ENCODE measurements at regions not wholly inside any gene's neighbourhood (a gene's known extent, or its start where the extent isn't known, plus 50 kb on each side); places are given as distances from the start of the nearest gene placed in this dataset.

DNA sequence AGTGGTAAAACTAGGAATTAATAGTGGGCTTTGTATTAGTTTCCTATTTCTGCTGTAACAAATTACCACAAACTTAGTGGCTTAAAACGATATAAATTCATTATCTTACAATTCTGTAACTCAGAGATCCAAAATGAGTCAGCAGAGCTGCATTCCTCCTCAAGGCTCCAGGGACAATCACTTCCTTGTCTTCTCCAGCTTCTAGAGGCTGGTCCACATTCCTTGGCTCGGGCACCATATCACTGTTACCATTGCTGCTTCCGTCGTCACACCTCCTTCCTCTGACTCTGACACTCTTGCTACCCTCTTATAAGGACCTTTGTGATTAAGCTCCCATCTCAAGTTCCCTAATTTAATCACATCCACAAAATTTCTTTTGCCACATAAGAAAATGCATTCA, 567.8 kb upstream of the KLHL29 start:
- DNase-seq = no peak

DNA sequence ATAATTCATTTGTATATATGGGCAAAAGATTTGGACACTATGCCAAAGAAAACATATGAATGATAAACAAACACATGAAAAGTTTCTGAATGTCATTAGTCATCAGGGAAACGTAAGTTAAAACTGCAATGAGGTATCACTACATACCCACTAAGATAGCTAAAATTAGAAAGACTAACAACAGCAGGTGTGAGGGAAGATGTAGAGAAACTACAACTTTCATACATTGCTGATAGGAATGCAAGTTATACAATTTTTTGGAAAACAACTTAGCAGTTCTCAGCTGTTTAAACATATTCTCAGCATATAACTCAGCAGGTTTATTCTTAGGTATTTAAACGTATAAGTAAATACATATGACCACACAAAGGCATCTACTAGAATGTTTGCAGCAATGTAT, 563.5 kb upstream of the KLHL29 start:
- no peak for DNase-seq

DNA sequence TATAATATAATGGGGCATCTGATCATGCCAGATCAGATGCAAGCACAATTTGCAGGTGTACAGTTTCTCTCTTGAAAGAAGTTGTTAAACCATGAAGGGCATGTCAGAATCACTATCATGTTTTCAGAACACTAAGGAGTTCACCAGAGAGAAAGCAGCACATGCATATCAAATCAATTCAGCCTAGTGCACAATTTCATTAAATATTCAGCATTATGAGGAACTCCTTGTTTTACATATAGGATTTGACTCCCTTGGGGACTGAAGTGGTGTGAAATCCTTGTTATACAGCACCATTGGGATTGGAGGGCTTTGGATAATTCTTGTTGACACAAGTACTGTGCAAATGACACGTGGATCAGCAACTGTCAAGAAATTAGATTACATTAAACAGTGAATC, 562.1 kb upstream of the KLHL29 start:
- no peak for DNase-seq

DNA sequence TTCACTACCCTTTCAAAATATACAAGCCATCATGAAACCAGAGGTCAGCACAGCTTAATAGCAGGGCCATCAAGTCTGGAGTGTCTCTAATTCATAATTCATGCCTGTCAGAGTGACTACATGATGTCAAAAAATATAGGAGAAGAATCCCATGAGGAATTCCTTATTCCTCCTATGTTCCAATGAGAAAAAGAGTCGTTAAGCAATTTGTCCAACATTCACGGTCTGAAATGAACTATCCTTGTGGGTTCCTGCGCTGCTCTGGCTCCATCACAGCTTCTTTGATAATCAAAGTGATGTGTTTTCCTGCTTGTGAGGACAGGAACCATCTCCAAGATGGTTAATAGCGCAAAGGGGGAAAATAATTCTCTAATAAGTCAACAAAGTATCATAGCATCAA, 560.4 kb upstream of the KLHL29 start:
- DNase-seq = no peak

DNA sequence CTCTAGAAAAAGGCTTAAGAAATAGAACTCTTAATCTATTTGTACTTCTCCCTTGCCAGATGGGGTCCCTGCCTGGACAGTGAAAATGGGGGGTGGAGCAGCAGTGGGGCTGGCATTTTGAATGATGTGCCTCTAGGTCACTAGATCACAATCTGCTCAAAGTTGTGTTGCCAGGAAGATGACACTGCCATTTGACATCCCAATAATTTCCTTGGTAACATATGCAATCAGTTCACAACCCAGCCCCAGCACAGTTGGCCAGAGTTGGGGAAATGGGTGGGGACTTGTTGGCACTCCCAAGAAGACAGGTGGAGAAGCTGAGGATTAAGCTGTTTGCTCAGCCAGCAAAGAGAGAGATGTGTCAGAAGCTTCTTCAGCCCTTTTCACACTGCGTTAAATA, 558.3 kb upstream of the KLHL29 start:
- no peak for DNase-seq

DNA sequence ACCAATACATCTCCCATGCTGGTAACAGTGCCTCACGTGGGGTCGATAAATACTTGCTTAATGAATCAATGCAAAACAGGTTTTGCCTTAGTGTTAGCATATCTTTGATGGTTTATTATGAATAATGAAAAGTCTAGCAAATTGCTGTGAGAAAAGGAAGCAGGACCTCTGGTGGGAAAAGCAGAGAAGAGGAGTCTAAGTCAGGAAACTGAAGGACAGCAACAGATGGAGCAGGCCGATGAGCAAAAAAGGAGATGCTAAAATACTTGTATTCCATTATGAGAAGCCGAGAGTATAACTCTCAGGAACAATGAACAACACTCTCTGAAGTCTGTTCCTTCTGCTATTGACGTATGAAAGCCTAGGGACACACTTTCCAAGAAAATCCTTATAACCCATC, 555.2 kb upstream of the KLHL29 start:
- DNase-seq = no peak

DNA sequence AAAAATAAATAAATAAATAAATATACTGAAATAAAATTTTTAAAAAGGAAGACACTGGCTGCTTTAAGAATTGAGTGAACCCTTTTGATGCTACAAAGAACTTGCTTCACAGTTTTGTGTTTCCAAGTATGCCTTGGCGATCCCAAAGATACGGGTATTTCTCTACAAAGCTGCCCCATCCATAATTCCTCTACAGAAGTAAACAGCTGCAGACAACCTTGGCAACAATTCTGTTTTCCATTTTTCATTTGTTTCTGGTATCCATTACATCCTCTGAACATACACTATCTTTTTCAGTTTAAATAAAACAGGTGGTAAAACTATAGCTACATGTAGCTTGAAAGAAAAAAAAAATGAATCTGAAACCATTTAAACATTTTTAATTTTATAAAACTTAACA, 552.8 kb upstream of the KLHL29 start:
- DNase-seq = no peak

DNA sequence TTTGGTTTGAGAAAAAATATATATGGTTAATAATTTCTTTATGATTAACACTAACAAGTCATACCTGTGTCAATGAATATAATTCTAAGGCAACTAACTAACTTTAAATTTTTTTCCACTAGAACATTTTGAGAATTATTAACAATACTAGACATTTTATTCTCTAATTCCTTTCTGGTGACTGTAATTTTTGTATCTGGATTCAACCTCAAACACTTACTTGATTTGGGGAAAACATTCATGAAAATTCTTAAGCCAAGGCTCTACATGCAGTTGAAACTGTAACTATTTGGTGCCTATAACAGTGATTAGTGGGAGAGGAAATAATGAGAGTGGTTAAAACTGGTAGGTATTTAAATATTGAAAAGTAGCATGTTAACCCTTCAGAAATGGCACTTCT, 546.5 kb upstream of the KLHL29 start:
- no peak for DNase-seq

DNA sequence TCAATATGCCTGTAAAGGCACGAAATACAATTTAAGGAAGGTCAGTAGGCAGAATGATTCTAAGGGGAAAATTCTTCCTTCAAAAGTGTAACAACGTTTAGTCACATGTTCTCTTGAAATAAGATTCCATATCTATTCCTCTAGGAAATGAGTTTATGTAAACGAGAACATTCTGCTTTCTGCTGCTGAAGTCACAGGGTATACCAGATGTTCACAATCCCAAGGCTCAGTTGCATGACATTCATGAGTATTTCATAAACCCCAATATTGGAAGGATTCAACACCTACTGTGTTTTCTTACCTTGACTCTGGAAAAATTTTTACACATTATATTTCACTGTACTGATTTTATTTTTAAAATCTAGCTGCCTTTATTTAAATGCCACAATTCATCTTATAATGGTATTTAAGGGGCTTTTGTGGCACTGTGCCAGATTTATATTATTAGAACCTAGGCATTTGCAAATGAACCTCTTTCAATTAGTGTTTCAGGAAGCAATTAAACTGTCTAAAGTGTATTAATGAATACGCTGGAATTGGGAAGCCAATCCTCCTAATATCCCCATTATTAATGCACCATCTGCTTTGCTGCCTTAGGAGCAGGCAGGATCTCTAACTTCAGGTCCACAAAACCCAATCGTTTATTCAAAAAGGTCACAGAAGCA, 542.6 kb upstream of the KLHL29 start:
- no peak for DNase-seq

DNA sequence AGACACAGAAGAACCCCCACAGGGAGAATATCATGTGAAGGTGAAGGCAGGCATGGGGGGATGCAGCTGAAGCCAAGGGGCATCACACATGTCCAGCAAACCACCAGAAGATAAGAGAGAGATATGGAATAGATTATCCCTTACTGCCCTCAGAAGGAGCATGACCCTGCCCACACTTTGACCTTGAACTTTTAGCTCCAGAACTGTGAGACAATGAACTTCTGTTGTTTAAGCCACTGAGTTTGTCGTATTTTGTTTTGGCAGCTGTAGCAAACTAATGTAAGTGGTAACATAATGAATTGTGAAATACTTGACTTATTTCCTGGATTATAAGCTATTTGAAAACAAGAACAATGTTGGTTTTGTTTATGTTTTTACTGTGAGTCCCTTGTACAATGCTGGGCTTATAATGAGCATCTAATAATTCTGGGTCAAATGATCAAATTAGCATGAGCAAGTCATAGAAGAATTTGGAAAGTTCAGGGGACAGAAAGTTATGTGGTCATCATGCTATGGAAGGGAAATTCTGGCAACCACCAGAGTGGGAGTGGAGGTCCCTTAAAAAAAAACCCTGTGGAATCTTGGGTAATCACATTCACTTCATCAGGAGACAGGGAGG, 541.0 kb upstream of the KLHL29 start:
- no peak for DNase-seq

DNA sequence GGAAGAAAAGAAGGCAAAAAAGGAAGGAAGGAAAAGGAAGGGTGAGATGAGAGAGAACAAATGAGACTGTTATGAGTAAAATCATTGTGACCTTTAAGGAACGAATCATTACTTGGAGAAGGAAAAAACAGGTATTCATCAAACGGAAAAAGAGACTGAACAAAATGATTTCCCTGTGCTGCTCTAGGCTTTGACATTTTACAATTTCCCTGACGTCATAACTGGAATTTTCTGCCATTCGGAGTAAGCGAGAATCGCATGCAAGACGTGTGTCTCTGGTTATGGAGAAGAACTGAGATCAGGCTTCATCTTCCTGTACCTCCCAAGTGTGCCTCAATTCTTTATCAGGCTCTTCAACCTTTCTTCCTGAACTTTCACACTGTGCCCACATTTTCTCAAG, 534.7 kb upstream of the KLHL29 start:
- DNase-seq = no peak

DNA sequence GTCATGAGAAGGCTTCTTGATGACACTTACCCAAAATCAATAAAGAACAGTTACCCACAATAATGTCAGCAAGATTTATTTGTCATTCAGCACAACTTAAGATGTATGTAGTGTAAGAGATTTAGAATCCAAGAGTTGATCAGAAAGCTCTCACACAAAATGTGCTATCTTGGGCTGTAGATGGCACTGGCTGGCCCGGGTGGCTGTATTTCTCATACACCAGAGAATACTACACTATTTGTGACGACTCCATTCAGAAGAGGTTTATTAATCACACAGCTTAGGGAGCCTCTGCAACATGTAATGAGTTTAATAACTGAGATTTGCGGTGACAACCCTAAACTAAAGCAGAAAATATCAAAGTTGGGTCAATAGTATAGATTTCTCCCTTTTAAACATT, 530.4 kb upstream of the KLHL29 start:
- DNase-seq = no peak

DNA sequence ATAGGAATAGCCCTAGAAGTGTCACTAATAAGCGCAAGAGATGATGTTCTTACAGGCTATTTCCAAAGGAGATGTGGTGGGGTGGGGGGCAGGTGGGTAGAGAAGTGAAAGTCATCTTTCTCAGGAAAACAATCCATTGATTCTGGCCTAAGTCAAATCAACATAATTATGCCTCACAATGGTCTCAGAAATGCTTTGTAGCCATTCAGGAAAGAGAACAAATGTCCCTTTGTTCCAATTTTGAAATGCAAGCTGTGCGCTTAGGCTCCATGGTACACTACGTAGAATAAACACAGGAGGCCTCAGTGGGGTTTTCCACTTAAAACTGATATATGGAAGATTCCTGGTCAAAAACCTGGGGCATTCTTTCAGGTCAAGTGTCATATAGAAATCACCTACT, 529.9 kb upstream of the KLHL29 start:
- DNase-seq = no peak

DNA sequence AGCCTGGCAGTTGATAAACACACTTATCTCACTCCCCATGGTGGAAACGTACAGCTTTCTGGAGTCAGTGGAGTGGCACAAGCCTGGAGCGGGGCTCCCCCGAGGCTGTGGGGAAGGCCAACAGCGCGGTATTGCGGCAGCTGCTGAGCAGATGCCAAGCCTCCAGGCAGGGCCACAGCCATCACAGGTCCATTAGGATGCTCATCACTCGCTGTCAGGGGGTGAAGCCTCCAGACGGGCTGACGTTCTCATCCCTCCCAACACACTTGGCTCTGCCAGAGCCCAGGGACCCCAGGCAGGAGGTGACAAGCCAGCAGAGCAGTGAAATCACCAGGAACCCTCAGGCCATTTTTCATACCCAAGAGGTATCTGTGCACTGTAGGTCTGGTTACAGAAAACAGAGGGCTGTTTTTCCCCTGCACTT, 529.2 kb upstream of the KLHL29 start:
- DNase-seq = no peak

DNA sequence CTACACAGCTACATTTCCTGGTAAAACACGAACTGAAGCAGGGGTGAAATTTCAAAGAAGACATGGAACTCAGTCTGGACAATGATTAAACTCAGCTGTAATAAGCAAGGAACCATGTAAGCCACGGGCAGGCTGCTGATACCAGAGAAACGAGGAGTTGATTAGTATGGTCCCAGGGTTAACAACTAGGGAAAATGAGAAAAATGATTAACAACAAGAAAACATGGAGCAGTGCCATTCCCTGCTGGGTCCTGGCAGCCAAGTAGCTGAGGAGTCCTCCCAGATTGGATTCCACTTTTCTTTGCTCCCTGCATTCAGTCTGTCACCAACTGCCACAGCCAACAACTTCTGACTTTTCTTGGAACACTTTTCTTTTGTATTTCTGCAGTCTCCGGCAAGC, 517.0 kb upstream of the KLHL29 start:
- no peak for DNase-seq

DNA sequence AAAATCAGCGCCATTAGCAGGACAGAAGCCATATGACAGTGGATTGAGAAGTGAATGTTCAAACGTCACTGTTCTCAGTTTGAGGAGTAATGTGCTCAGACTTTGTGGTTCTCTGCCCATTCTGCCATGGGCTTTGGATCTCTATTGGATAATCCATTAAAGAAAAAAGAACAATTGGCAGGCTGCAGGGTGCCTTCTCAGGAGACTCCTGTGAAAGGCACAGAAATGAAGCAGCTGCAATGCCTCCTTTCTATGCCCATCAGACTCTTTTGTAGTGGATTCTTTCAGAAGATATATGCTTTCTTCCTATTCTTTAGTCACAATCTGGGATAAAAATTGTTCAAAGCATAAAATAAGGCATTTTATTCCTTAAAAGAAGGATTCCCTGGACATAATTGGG, 506.9 kb upstream of the KLHL29 start:
- no peak for DNase-seq

DNA sequence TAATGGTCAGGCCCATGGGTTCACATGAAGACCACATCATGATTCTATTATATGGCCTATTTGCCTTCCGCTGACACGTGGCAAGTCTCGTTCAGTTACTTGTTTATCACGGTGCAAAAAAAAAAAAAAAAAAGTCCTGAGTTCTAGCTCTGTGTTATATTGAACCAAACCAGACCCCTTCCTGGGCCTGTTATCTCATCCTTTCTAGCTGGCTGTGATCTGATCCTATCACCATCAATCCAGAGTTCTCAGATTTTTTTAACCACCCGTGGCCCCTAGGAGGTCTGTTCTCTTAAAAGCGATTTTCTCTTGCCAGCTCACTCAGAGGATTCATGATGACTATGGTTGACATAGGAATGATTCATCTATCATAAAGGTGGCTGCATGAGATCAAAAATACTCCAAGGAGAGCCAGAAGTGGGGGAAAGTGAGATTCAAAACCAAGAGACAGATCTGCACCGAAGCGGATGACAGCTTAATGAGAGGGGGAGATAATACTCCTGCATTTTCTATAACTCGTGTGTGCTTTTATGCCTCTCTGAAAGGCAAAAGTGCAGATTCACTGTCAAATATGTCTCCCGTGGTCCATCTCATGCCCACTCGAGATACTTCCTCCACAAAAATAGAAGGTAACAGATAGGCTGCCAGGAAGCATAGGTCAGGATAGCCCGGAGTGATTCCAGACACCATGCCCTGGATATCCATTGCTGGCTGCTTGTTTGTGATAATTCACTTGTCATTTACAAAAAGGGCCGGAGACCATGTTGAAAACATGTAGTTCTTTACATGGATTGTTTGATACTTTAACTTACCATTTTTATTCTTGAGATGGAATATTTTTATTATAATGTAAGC, 505.7 kb upstream of the KLHL29 start:
- no peak for DNase-seq

DNA sequence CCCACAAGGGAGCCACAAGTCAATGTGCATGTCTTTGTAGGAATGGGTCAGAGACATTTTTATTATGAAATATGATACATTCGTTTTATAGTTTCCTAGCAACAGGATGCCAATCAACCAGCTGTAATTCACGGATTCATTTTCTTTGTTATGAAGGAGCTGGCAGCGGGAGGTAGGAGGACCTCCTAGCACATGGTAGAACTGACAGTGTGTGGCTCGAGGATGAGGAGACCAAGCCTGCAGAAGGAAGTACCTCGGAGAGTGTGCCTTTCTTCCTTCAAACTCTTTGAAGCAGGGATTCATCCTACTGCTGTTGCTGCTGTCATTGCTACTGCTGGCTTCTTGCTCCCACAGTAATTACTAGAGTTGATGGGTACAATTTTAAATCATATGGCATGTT, 504.8 kb upstream of the KLHL29 start:
- no peak for DNase-seq

DNA sequence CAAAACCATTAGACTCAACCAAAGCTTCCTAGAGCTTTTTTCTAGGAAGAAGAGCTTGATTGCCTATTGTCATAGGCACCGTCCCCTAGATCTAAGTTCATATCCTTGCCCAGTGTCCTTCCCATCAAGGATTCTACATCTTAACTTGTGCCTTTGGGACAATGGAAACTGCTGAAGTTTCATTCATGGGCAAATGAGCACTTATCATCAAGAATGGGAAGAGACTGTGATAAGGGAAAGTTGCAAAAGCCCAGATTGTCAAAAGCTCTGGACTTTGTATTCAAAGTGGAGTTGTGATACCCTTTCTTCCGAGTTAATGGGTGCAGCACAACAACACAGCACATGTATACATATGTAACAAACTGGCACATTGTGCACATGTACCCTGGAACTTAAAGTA, 503.0 kb upstream of the KLHL29 start:
- DNase-seq = no peak

DNA sequence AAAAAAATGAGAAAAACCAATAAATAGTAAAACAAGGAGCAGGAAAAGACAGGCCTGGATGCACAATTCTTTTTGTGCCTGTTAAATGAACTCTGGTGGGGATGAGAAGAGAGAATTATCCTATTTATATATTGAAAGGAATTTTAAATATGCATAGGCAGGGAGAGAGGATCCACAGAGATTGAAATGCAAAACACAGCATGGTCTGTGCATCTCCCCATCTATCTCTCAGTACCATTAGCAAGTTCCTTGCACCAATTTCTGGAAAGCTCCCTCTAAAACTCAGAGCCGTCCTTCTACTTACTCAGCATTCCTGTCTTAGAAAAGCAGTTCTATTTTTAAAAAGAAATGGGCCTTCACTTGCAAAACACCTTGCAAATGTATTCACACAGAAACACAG, 502.3 kb upstream of the KLHL29 start:
- DNase-seq = no peak

DNA sequence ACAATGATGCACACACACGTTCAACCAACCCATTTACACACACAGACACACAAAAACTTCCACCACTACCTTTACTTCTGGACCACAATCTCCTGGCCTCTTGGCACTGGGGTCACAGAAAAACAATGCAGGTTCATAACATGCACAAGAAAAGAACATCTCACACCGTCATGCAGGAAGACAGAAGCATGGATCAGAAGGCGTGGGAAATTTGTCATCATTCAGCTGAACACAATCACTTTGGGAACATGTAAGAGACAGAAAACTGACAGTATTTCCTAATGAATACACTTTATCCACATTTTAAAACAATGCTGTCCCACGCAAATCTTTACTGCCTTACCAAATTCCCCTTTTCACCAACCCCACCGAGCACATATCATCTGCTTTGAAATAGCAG, 501.9 kb upstream of the KLHL29 start:
- DNase-seq = no peak

DNA sequence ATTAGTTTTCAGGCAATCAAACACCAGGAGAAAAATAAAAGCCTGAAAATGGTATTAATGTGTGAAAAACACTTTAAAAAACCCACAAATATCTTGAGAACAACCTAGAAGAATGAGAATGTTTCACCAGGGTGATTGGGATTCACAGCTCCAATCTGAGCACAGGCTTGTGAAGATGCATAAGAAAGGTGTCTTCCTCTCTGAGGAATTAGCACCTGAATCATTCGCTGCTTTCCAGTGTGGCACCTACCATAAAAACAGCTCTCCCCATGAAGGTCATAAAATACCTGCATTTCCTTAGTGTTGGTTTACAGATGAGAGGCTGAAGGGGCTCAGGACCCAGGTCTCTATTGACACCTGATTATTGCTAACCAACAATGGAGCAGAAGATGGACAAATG, 499.7 kb upstream of the KLHL29 start:
- no peak for DNase-seq

DNA sequence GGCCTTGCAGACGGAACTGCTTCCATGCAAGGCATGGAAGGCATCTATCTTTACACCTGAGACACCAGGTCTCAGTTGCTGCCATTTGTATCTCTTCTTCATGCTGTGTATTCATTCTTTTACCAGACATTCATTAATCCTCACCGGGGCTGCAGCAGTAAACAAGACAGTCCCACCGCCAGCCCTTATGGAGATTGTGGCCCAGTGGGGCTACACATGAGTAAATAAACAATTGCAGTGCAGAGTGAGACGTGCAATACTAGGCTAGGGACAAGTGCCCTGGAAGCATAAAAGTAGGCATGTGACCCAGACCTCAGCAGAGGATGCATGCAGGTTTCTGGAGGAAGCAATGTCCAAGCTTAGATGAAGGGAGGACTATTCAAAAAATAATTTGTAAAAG, 497.6 kb upstream of the KLHL29 start:
- no peak for DNase-seq

DNA sequence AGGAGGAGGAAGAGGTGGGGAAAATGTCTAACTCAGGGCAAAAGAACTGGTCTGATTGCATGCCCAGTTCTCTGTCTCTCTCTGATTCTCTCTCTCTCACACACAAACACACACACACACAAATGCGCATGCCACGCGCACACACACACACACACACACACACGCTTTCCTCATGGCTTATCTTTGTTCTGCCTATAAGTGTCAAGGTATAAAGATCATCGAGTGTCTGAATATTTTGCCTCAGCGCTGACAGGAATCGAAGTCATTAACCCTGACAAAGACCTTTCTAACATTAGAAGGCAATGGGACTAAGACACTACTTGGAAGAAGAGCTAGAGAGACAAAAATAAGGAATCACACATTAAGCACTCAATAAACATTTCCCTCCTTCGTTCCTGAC, 497.1 kb upstream of the KLHL29 start:
- DNase-seq = no peak
